NCI-H1048 (cell line): ENCODE measurements at regions not wholly inside any gene's neighbourhood (a gene's known extent, or its start where the extent isn't known, plus 50 kb on each side); places are given as distances from the start of the nearest gene placed in this dataset.
"Not testable (repeated sequence)": the region's sequence is repeated elsewhere in the genome, so short reads cannot be mapped to it uniquely, and the experiment has no call there.

Experiments
- DNase-seq: peaks from one replicate; lab custom pipeline; 2025; lab: John Stamatoyannopoulos, UW

- DNase-seq, result no peak
Observed at GRCh38 chr10:53534428-53534827, 761.8 kb upstream of the MBL2 start.

- no peak for DNase-seq
Observed at GRCh38 chr10:53528974-53529373, 756.4 kb upstream of the MBL2 start.

- no peak for DNase-seq
Observed at GRCh38 chr10:53521046-53521445, 748.5 kb upstream of the MBL2 start.

GRCh38 chr10:53508197-53508596 lies 735.6 kb upstream of the MBL2 start:
- DNase-seq, result no peak

- not testable (repeated sequence) for DNase-seq
Observed at GRCh38 chr10:53504492-53504891, 731.9 kb upstream of the MBL2 start.

GRCh38 chr10:53491774-53492173 lies 719.2 kb upstream of the MBL2 start:
- DNase-seq, result no peak

- DNase-seq, result no peak
Observed at GRCh38 chr10:53490553-53490952, 718.0 kb upstream of the MBL2 start.

- no peak for DNase-seq
Observed at GRCh38 chr10:53489335-53490182, 717.0 kb upstream of the MBL2 start.

GRCh38 chr10:53487019-53487983 lies 714.7 kb upstream of the MBL2 start:
- no peak for DNase-seq

GRCh38 chr10:53485422-53485821 lies 712.8 kb upstream of the MBL2 start:
- not testable (repeated sequence) for DNase-seq

GRCh38 chr10:53479365-53479764 lies 706.8 kb upstream of the MBL2 start:
- DNase-seq, result no peak

GRCh38 chr10:53477313-53477675 lies 704.7 kb upstream of the MBL2 start:
- no peak for DNase-seq

- no peak for DNase-seq
Observed at GRCh38 chr10:53476650-53477312, 704.2 kb upstream of the MBL2 start.

- DNase-seq, result no peak
Observed at GRCh38 chr10:53469383-53469782, 696.8 kb upstream of the MBL2 start.

GRCh38 chr10:53463539-53463938 lies 691.0 kb upstream of the MBL2 start:
- no peak for DNase-seq

GRCh38 chr10:53458007-53458406 lies 685.4 kb upstream of the MBL2 start:
- no peak for DNase-seq

GRCh38 chr10:53453196-53453595 lies 680.6 kb upstream of the MBL2 start:
- DNase-seq, result no peak

GRCh38 chr10:53447576-53447975 lies 675.0 kb upstream of the MBL2 start:
- no peak for DNase-seq

- DNase-seq, result no peak
Observed at GRCh38 chr10:53441843-53442242, 669.3 kb upstream of the MBL2 start.

- DNase-seq, result no peak
Observed at GRCh38 chr10:53440601-53441000, 668.0 kb upstream of the MBL2 start.

- DNase-seq, result not testable (repeated sequence)
Observed at GRCh38 chr10:53439075-53439474, 666.5 kb upstream of the MBL2 start.

GRCh38 chr10:53434413-53434812 lies 661.8 kb upstream of the MBL2 start:
- no peak for DNase-seq
